ENCODE measurements at regions not wholly inside any gene's neighbourhood (a gene's known extent, or its start where the extent isn't known, plus 50 kb on each side); places are given as distances from the start of the nearest gene placed in this dataset.

DNA sequence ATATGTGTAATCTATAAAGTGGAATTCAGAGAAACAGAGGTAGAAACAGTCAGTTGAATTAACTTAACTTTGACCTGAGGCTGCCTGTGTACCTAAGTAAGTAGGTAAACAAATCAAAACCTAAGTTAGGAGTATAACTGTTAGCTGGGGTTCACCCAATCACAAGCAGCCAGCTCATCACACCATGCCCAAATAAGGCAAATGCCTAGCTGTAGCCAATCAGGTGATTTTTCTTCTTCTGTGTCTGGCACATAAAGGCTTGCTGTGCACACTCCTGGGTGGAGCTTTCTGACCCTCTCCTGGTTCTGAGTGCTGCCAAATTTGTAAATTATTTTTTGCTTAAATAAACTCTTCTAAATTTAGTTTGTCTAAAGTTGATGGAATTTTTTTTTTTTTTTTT lies 54.7 kb upstream of the TRIM39 start:
- Histone ChIP-seq H3K9ac (ENCODE audit: control insufficient read depth, insufficient read depth, low read length) (no peak overlapping the region), H3K27ac (ENCODE audit: control insufficient read depth, insufficient read depth) (no peak overlapping the region), H4K20me1 (ENCODE audit: control insufficient read depth, insufficient read depth) (no peaks in the 10 kb centered on the region), H3K4me2 (ENCODE audit: control insufficient read depth, insufficient read depth) (no peak overlapping the region), H3K79me2 (ENCODE audit: control insufficient read depth, insufficient read depth, low read length) (no peaks in the 10 kb centered on the region), H3K4me3 (no peak overlapping the region), H3K27me3 (replicated peaks in 1 of 2; ENCODE audit: control insufficient read depth in 2 of 2, insufficient read depth in 2 of 2, low read length in 1 of 2) (no peaks in the 10 kb centered on the region), H3K36me3 (ENCODE audit: control insufficient read depth in 2 of 2, insufficient read depth in 2 of 2, low read length in 1 of 2) (no peaks in the 10 kb centered on the region), H2AFZ (ENCODE audit: control insufficient read depth, low read depth, low read length) (no peak overlapping the region), H3K9me3 (replicated peaks; ENCODE audit: control insufficient read depth, insufficient read depth, low read length) (no peaks in the 10 kb centered on the region; the same call in 2 of the 3 replicates), H3K4me1 (ENCODE audit: control insufficient read depth, insufficient read depth, low read length) (no peaks in the 10 kb centered on the region)
- ATAC-seq (peak; percentile 59), DNase-seq (ENCODE audit: low read depth, low spot score) (no peak), FAIRE-seq (no peak)
- RAD21 ChIA-PET (ENCODE audit: unreplicated experiment), result interaction anchor here (0.7 kb wide), 1 partner anchor 97 kb away, joined by 3 read pairs; no protein-coding TSS in a partner anchor
- SMC1A ChIA-PET (ENCODE audit: uncharacterized antibody, unreplicated experiment), result no interaction called here
- in situ Hi-C loops (cut with MboI) (no loop called here), intact Hi-C loops (cut with micrococcal nuclease; ENCODE audit: unreplicated experiment) (no loop called here)
- TF ChIP-seq SRF (IDR thresholded peaks at IDR 0.05; ENCODE audit: low read depth in 2 of 2, low read length in 2 of 2), result peak; percentile 86 to 94
- no peak for TF ChIP-seq FOXM1 (IDR thresholded peaks at IDR 0.05; ENCODE audit: low read depth, low read length)
- POLR2A ChIA-PET, result interaction anchor here (0.6 kb wide), 1 partner anchor 140 kb away, joined by 6 read pairs; no protein-coding TSS in a partner anchor
- BruUV-seq (replicated peaks), result no TSS peak
- CTCF ChIA-PET, result interaction anchor here (1.3 kb wide), 1 partner anchor 53 kb away, joined by 3 read pairs; no protein-coding TSS in a partner anchor

DNA sequence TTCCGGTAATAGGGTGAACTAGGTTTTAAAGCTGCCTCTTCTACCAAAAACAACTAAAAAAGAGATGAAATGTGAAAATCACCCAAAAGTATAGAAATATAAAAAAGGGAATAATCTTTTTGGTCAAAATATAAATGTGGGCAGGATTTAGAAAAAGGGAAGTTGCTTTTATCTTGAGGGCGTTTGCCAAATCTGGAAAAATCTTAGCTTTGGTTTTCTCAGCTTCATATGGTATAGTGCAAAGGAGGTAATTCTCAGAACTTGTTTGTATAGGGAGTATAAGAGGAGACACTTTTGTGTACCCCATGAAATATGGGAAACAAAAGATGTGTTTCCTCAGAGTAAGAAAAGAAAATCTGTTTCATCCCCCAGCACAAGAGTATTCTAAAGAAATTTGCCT lies 54.2 kb upstream of the TRIM26 start:
- no peaks in the 10 kb centered on the region for H3K4me1 ChIP-seq (ENCODE audit: control insufficient read depth, insufficient read depth, low read length)
- peaks cover 0 to 3% of the 10 kb centered on the region in 2 experiments; a peak in 1 of 4 replicates for H3K36me3 ChIP-seq (ENCODE audit: control insufficient read depth in 2 of 2, insufficient read depth in 2 of 2, low read length in 1 of 2)
- H3K9me3 ChIP-seq (replicated peaks; ENCODE audit: control insufficient read depth, insufficient read depth, low read length), result no peaks in the 10 kb centered on the region; the same call in 2 of the 3 replicates
- intact Hi-C loops (cut with micrococcal nuclease; ENCODE audit: unreplicated experiment), result no loop called here
- DNase-seq (ENCODE audit: low read depth, low spot score), result no peak
- no TSS peak for BruUV-seq (replicated peaks)
- no peak for FAIRE-seq
- no peak overlapping the region for H2AFZ ChIP-seq (ENCODE audit: control insufficient read depth, low read depth, low read length)
- ChIA-PET SMC1A (ENCODE audit: uncharacterized antibody, unreplicated experiment) (interaction anchor here (0.8 to 1.3 kb wide), 4 partner anchors 8 to 73 kb away, joined by 3 read pairs; no protein-coding TSS in a partner anchor), CTCF (interaction anchor here (0.7 to 1.3 kb wide), 4 partner anchors 11 to 131 kb away, joined by 3 read pairs; no protein-coding TSS in a partner anchor), RAD21 (ENCODE audit: unreplicated experiment) (interaction anchor here (1.1 kb wide), 1 partner anchor 59 kb away, joined by 3 read pairs; no protein-coding TSS in a partner anchor), POLR2A (no interaction called here)
- WGBS (ENCODE audit: insufficient coverage, insufficient replicate concordance, low lambda C conversion rate, missing lambda C conversion rate), result 38% methylated on average over 2 of the region's 2 CpGs
- no peaks in the 10 kb centered on the region for H4K20me1 ChIP-seq (ENCODE audit: control insufficient read depth, insufficient read depth)
- H3K4me3 ChIP-seq, result no peak overlapping the region
- no peak overlapping the region for H3K9ac ChIP-seq (ENCODE audit: control insufficient read depth, insufficient read depth, low read length)
- TF ChIP-seq LARP7 (IDR thresholded peaks at IDR 0.05) (no peak), RB1 (IDR thresholded peaks at IDR 0.05; ENCODE audit: borderline replicate concordance) (no peak), SRF (IDR thresholded peaks at IDR 0.05; ENCODE audit: low read depth in 2 of 2, low read length in 2 of 2) (no peak), ZZZ3 (IDR thresholded peaks at IDR 0.05; ENCODE audit: control insufficient read depth, insufficient read length, low read depth) (no peak), CREB1 (IDR thresholded peaks at IDR 0.05; ENCODE audit: low read depth) (no peak), CBX5 (IDR thresholded peaks at IDR 0.05; ENCODE audit: low read depth) (no peak), CREM (IDR thresholded peaks at IDR 0.05; ENCODE audit: low read depth) (no peak), SMAD5 (IDR thresholded peaks at IDR 0.05; ENCODE audit: low read depth) (no peak), IKZF1 (conservative IDR thresholded peaks at IDR 0.05) (no peak), TCF7 (IDR thresholded peaks at IDR 0.05; ENCODE audit: borderline replicate concordance) (no peak), NFYB (IDR thresholded peaks at IDR 0.05; ENCODE audit: insufficient read depth, low read depth, low read length) (no peak), NFYA (IDR thresholded peaks at IDR 0.05; ENCODE audit: borderline replicate concordance, low read depth, low read length) (no peak), JUND (IDR thresholded peaks at IDR 0.05; ENCODE audit: low read depth, low read length) (no peak), IRF4 (IDR thresholded peaks at IDR 0.05; ENCODE audit: low read depth, low read length) (no peak), DPF2 (IDR thresholded peaks at IDR 0.05) (no peak)
- H3K4me2 ChIP-seq (ENCODE audit: control insufficient read depth, insufficient read depth), result no peak overlapping the region
- H3K79me2 ChIP-seq (ENCODE audit: control insufficient read depth, insufficient read depth, low read length), result no peaks in the 10 kb centered on the region
- in situ Hi-C loops (cut with MboI), result no loop called here
- no peaks in the 10 kb centered on the region for H3K27me3 ChIP-seq (replicated peaks in 1 of 2; ENCODE audit: control insufficient read depth in 2 of 2, insufficient read depth in 2 of 2, low read length in 1 of 2)
- H3K27ac ChIP-seq (ENCODE audit: control insufficient read depth, insufficient read depth), result no peak overlapping the region
- no peak for ATAC-seq

Data from GM12878 (cell line).